CD14-positive monocyte (primary cell): ENCODE measurements at regions not wholly inside any gene's neighbourhood (a gene's known extent, or its start where the extent isn't known, plus 50 kb on each side); places are given as distances from the start of the nearest gene placed in this dataset.

Source experiments
- DNase-seq, 3 donors: peaks; one replicate each; pipeline ENCODE4 v3.0.0-alpha.2; 2011 to 2022
- H2AFZ ChIP-seq: 2 replicates; pipeline ENCODE4 v1.6.0; 2012; ENCODE audit warnings: mild to moderate bottlenecking, low read depth, low read length, inconsistent platforms; ENCODE audit not compliant: insufficient read depth, poor library complexity, severe bottlenecking
- H3K27ac ChIP-seq, 2 donors: 1 replicate in 1 of 2; 2 replicates in 1 of 2; pipeline ENCODE4 v1.5.1; 2012 to 2013; ENCODE audit warnings: low read length in 2 of 2, control low read depth in 1 of 2, inconsistent platforms in 1 of 2, low read depth in 1 of 2, mild to moderate bottlenecking in 1 of 2
- H3K27me3 ChIP-seq, 2 donors: one replicate each; pipeline versions ENCODE4 v1.6.0 to v1.6.1; 2011 to 2013; ENCODE audit warnings: low read length in 2 of 2; ENCODE audit not compliant: control insufficient read depth in 2 of 2, insufficient read depth in 2 of 2
- H3K36me3 ChIP-seq, 2 donors: replicated peaks in 1 of 2; 1 replicate in 1 of 2; 2 replicates in 1 of 2; pipeline versions ENCODE4 v1.5.1 to v1.6.1; 2012 to 2013; ENCODE audit warnings: low read length in 2 of 2, control low read depth in 1 of 2, inconsistent platforms in 1 of 2, mild to moderate bottlenecking in 1 of 2; ENCODE audit not compliant: insufficient read depth in 2 of 2, control insufficient read depth in 1 of 2
- H3K4me1 ChIP-seq, 2 donors: 1 replicate in 1 of 2; 2 replicates in 1 of 2; pipeline versions ENCODE4 v1.5.1 to v1.6.1; 2012 to 2013; ENCODE audit warnings: low read length in 2 of 2, control low read depth in 1 of 2, inconsistent platforms in 1 of 2, mild to moderate bottlenecking in 1 of 2, moderate library complexity in 1 of 2; ENCODE audit not compliant: insufficient read depth in 2 of 2, control insufficient read depth in 1 of 2
- H3K4me2 ChIP-seq: replicated peaks from 2 replicates; pipeline ENCODE3; 2012; ENCODE audit warnings: low read length, moderate library complexity, mild to moderate bottlenecking; ENCODE audit not compliant: poor library complexity, severe bottlenecking; ENCODE audit errors: extremely low read depth
- H3K4me3 ChIP-seq, 3 experiments: fragments of 200-600 bp in 1 of 3; sonication (generic) in 1 of 3; replicated peaks in 1 of 3; 1 replicate in 2 of 3; 2 replicates in 1 of 3; pipeline ENCODE4 v1.5.1; 2011 to 2013; ENCODE audit warnings: low read length in 3 of 3, mild to moderate bottlenecking in 3 of 3, control low read depth in 2 of 3, low read depth in 2 of 3, inconsistent platforms in 1 of 3, moderate library complexity in 1 of 3
- H3K79me2 ChIP-seq: 2 replicates; pipeline ENCODE4 v1.6.0; 2012; ENCODE audit warnings: mild to moderate bottlenecking, control low read depth, inconsistent platforms, low read length, moderate library complexity; ENCODE audit not compliant: insufficient read depth
- H3K9ac ChIP-seq: 2 replicates; pipeline ENCODE4 v1.6.0; 2017; ENCODE audit warnings: low read length, mild to moderate bottlenecking; ENCODE audit not compliant: insufficient read depth, poor library complexity, severe bottlenecking
- H3K9me3 ChIP-seq, 2 donors: replicated peaks in 1 of 2; 1 replicate in 1 of 2; 2 replicates in 1 of 2; pipeline versions ENCODE4 v1.5.1 to v1.6.1; 2012 to 2013; ENCODE audit warnings: low read length in 2 of 2, control low read depth in 1 of 2; ENCODE audit not compliant: control insufficient read depth in 1 of 2, insufficient read depth in 1 of 2
- H4K20me1 ChIP-seq: 2 replicates; pipeline ENCODE4 v1.6.0; 2012; ENCODE audit warnings: mild to moderate bottlenecking, low read length, control low read depth, moderate library complexity; ENCODE audit not compliant: insufficient read depth
- H3K27ac Mint-ChIP-seq, 7 donors: one replicate each; pipeline ENCODE4 v1.8.0; 2020; ENCODE audit warnings: mild to moderate bottlenecking in 7 of 7, mixed read lengths in 7 of 7, moderate library complexity in 6 of 7, inconsistent platforms in 2 of 7
- H3K27me3 Mint-ChIP-seq, 3 donors: one replicate each; pipeline ENCODE4 v1.8.0; 2021 to 2022; ENCODE audit warnings: low read depth in 3 of 3, mild to moderate bottlenecking in 3 of 3, mixed read lengths in 3 of 3, moderate library complexity in 3 of 3, inconsistent platforms in 1 of 3
- H3K36me3 Mint-ChIP-seq, 2 donors: one replicate each; pipeline ENCODE4 v1.8.0; 2020; ENCODE audit warnings: mixed read lengths in 2 of 2, inconsistent platforms in 1 of 2, mild to moderate bottlenecking in 1 of 2
- H3K4me1 Mint-ChIP-seq: one replicate; pipeline ENCODE4 v1.8.0; 2020; ENCODE audit warnings: mild to moderate bottlenecking, mixed read lengths
- H3K4me3 Mint-ChIP-seq, 2 donors: one replicate each; pipeline ENCODE4 v1.8.0; 2020; ENCODE audit warnings: mild to moderate bottlenecking in 2 of 2, mixed read lengths in 2 of 2, moderate library complexity in 1 of 2
- H3K9me3 Mint-ChIP-seq, 7 donors: one replicate each; pipeline ENCODE4 v1.8.0; 2020 to 2022; ENCODE audit warnings: mixed read lengths in 7 of 7, mild to moderate bottlenecking in 6 of 7, moderate library complexity in 6 of 7, inconsistent platforms in 2 of 7
- CTCF ChIP-seq: fragments of 200-600 bp; IDR thresholded peaks from one replicate; pipeline ENCODE4 v1.8.0; 2022; ENCODE audit warnings: antibody characterized with exemption, mild to moderate bottlenecking
- WGBS: methylation state at CpG from one replicate; pipeline ENCODE4 v1.1.5; 2013; ENCODE audit warnings: missing lambda C conversion rate; ENCODE audit not compliant: insufficient coverage; 5-methylcytosine and 5-hydroxymethylcytosine counted together
- intact Hi-C, 2 donors: fragments of 100-400 bp; cut with micrococcal nuclease; formaldehyde crosslinking; loops; one replicate each; pipeline versions ENCODE4 v1.15.0 to v1.15.1; 2023

- no peak for DNase-seq
- Mint-ChIP-seq H3K9me3 (peaks cover 0 to 15% (median 4%) of the 10 kb centered on the region in 7 donors), H3K4me1 (no peaks in the 10 kb centered on the region), H3K4me3 (no peak overlapping the region), H3K36me3 (no peaks in the 10 kb centered on the region), H3K27ac (no peak overlapping the region), H3K27me3 (peaks cover 0 to 1% (median 0%) of the 10 kb centered on the region in 3 donors)
- no peaks in the 10 kb centered on the region for H3K4me1 ChIP-seq
- no peak overlapping the region for H3K4me2 ChIP-seq
- no peak overlapping the region for H3K9ac ChIP-seq
- no peaks in the 10 kb centered on the region for H3K79me2 ChIP-seq
- 93% methylated on average over 3 of the region's 4 CpGs for WGBS
- H3K27ac ChIP-seq, result no peak overlapping the region
- H3K9me3 ChIP-seq, result peaks cover 5 to 6% of the 10 kb centered on the region in 2 donors
- no peaks in the 10 kb centered on the region for H4K20me1 ChIP-seq
- H3K27me3 ChIP-seq, result no peaks in the 10 kb centered on the region
- H2AFZ ChIP-seq, result no peak overlapping the region
- no peaks in the 10 kb centered on the region for H3K36me3 ChIP-seq
- TF ChIP-seq CTCF, result no peak
- no peak overlapping the region for H3K4me3 ChIP-seq
- intact Hi-C loops, result no loop called here
Measured at GRCh38 chr6:145372671-145373151, 362.6 kb downstream of the EPM2A start.

- Mint-ChIP-seq H3K36me3 (no peaks in the 10 kb centered on the region), H3K4me1 (no peaks in the 10 kb centered on the region), H3K27ac (no peak overlapping the region), H3K9me3 (peaks cover 3 to 19% (median 7%) of the 10 kb centered on the region in 7 donors), H3K4me3 (no peak overlapping the region), H3K27me3 (peaks cover 0 to 1% (median 0%) of the 10 kb centered on the region in 3 donors)
- Histone ChIP-seq H3K36me3 (no peaks in the 10 kb centered on the region), H3K27ac (no peak overlapping the region), H3K9ac (no peak overlapping the region), H3K4me3 (no peak overlapping the region), H3K4me1 (no peaks in the 10 kb centered on the region), H3K9me3 (peaks cover 13% of the 10 kb centered on the region in 2 donors), H3K27me3 (no peaks in the 10 kb centered on the region), H3K4me2 (no peak overlapping the region), H3K79me2 (no peaks in the 10 kb centered on the region), H4K20me1 (no peaks in the 10 kb centered on the region), H2AFZ (no peak overlapping the region)
- intact Hi-C loops, result no loop called here
- TF ChIP-seq CTCF, result no peak
- no CpG with 5 or more reads among the region's 1 CpG for WGBS
- no peak for DNase-seq
Measured at GRCh38 chr6:145373826-145374225, 361.5 kb downstream of the EPM2A start.
